ENCODE measurements at regions not wholly inside any gene's neighbourhood (a gene's known extent, or its start where the extent isn't known, plus 50 kb on each side); places are given as distances from the start of the nearest gene placed in this dataset.

DNA sequence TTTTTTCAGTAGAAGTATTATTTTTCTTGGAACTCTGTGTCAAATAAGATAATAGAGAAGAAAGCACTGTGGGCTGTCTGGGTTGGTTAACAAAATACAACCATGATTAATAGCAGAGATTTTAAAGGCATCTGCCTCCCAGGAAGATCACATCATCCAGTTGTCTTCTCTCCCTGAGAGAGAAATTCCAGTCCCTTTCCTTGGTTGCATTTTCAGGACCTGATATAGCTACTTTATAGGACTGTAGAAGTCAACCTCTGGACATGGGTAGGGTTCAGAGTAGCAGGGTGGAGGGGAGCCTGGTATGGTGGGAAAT is 309.9 kb upstream of the IGFBP3 start:
- Histone ChIP-seq H4K20me1 (no peaks in the 10 kb centered on the region), H3K4me3 (no peak overlapping the region), H3K27ac (no peak overlapping the region), H3K4me1 (no peaks in the 10 kb centered on the region), H3K27me3 (no peaks in the 10 kb centered on the region), H3K9me3 (no peaks in the 10 kb centered on the region), H3K36me3 (no peaks in the 10 kb centered on the region), H3K9ac (no peak overlapping the region), H3K4me2 (no peak overlapping the region)
- no peak for TF ChIP-seq Cebpa-rat (IDR thresholded peaks at IDR 0.05)

DNA sequence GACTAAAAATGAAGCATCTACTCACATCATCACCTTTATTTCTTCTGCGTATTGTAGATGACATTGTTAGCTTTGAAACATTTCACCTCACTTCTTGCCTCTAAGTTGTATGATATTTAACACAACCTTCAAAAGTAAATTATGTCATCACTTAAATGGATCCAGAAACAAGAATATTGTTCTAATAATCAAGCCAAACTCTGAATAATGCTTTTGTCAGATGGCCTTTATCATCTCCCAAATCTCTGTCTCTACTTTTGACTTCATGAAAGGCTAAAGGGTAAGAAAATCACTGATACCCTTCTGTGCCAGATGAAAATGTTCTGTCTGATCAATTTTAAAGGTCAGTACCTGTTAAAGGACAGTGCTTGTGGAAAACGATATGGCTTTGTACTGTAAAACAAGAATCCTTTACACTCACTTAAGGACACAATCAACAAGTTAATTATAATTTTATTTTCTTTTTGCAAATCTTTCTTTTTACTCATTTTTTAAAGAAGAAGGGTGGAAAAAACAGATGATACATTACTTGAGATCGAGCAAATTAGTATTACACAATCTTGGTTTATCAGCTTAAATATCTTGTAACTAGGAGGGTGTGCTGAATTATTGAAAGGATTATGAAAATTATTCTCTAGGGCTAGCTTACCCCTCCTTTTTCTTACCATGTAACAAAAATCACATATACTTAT is 309.4 kb upstream of the IGFBP3 start:
- Histone ChIP-seq H3K27ac (no peak overlapping the region), H3K4me1 (no peaks in the 10 kb centered on the region), H3K36me3 (no peaks in the 10 kb centered on the region), H3K27me3 (no peaks in the 10 kb centered on the region), H3K9me3 (no peaks in the 10 kb centered on the region), H3K4me3 (no peak overlapping the region), H3K9ac (no peak overlapping the region), H3K4me2 (no peak overlapping the region), H4K20me1 (no peaks in the 10 kb centered on the region)
- TF ChIP-seq Cebpa-rat (IDR thresholded peaks at IDR 0.05), result no peak

DNA sequence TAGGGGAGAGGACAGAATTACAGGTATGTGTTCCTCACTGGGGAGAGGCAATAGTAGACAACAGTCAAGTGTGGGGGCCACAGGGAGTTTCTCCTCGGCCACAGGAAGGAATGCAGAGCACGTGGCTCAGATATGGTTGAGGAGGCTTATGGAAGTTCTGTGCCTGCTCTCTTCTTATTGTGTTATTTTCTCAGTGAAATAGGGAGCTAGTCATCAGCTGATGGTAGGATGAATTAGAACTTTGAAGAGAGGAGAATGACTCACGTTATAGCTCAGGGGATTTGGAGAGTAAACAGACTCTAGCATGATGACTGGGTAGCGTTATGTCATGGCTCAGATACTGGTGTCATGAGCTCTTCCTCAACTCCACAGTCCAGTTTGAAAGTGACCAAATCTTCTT is 308.3 kb upstream of the IGFBP3 start:
- Histone ChIP-seq H3K4me1 (no peaks in the 10 kb centered on the region), H3K4me2 (no peak overlapping the region), H4K20me1 (no peaks in the 10 kb centered on the region), H3K9me3 (no peaks in the 10 kb centered on the region), H3K27me3 (no peaks in the 10 kb centered on the region), H3K4me3 (no peak overlapping the region), H3K27ac (no peak overlapping the region), H3K36me3 (no peaks in the 10 kb centered on the region), H3K9ac (no peak overlapping the region)
- no peak for TF ChIP-seq Cebpa-rat (IDR thresholded peaks at IDR 0.05)

DNA sequence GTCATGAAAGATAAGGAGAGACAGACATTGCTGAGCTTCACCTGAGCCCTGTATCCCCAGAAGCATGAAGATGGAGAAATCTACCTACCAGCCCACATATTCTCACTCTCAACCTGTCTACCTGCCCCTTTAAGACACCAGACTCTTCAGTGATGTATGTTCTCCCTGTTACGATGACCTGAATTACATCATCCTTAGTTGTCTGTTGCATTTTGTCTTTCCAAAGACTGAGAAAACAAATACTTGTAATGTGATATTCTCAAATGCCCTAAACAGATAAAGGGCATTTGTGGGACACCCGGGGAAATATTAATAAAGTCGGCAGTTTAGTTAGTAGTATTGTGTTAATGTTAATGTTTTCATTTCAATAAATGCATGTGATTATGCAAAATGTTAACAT is 305.8 kb upstream of the IGFBP3 start:
- Histone ChIP-seq H3K4me2 (no peak overlapping the region), H3K9ac (no peak overlapping the region), H3K4me1 (no peaks in the 10 kb centered on the region), H3K4me3 (no peak overlapping the region), H4K20me1 (no peaks in the 10 kb centered on the region), H3K9me3 (no peaks in the 10 kb centered on the region), H3K27me3 (no peaks in the 10 kb centered on the region), H3K36me3 (no peaks in the 10 kb centered on the region), H3K27ac (no peak overlapping the region)
- no peak for TF ChIP-seq Cebpa-rat (IDR thresholded peaks at IDR 0.05)

DNA sequence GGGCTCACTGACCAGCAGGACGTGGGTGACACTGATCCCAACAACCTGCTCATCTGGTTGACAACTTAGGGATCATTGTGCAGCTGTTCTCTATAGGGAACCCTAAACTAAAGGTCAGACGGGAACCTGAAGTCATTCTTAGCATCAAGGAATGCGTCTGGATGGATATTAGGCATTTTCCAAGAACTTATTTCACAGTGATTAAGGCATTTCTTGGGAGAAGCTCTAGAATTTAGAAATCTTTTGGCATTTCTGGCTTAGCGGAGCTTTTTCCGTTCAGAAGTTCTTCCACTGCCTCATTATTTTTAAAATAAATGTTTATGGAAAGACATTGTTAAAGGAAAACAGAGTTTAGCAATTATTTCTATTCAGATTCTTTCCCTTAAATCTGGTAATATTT is 303.3 kb upstream of the IGFBP3 start:
- Histone ChIP-seq H3K4me3 (no peak overlapping the region), H3K4me1 (no peaks in the 10 kb centered on the region), H3K36me3 (no peaks in the 10 kb centered on the region), H3K27ac (no peak overlapping the region), H3K9me3 (no peaks in the 10 kb centered on the region), H4K20me1 (no peaks in the 10 kb centered on the region), H3K4me2 (no peak overlapping the region), H3K9ac (no peak overlapping the region), H3K27me3 (no peaks in the 10 kb centered on the region)
- no peak for TF ChIP-seq Cebpa-rat (IDR thresholded peaks at IDR 0.05)

DNA sequence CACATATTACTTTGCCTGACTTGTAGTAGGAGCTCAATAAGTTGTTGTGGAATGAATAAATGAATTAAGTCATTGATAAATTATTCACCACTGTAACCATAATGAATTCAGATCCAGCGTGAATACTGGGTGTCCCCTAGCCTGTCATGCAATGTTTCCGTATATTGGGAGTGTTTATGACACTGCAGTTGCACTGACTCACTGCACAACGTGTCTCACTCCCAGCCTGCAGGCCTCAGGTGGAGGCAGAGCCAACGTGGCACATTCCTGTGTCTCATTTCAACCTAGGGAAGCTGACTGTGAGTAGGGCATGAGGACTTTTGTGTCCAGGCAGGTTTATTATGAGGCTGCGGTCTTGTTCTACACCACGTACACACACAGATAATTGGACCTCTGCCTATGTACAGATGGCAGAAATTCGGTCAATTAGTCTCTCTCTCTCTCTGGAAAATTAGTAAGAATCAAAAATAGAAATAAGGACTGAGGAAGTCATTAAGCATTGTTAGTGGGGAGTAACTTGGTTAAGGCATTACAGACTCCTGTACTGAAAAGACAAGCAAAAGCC is 299.1 kb upstream of the IGFBP3 start:
- Histone ChIP-seq H3K36me3 (no peaks in the 10 kb centered on the region), H3K4me2 (no peak overlapping the region), H4K20me1 (no peaks in the 10 kb centered on the region), H3K9ac (no peak overlapping the region), H3K27me3 (no peaks in the 10 kb centered on the region), H3K9me3 (no peaks in the 10 kb centered on the region), H3K27ac (no peak overlapping the region), H3K4me3 (no peak overlapping the region), H3K4me1 (no peaks in the 10 kb centered on the region)
- TF ChIP-seq Cebpa-rat (IDR thresholded peaks at IDR 0.05), result no peak

DNA sequence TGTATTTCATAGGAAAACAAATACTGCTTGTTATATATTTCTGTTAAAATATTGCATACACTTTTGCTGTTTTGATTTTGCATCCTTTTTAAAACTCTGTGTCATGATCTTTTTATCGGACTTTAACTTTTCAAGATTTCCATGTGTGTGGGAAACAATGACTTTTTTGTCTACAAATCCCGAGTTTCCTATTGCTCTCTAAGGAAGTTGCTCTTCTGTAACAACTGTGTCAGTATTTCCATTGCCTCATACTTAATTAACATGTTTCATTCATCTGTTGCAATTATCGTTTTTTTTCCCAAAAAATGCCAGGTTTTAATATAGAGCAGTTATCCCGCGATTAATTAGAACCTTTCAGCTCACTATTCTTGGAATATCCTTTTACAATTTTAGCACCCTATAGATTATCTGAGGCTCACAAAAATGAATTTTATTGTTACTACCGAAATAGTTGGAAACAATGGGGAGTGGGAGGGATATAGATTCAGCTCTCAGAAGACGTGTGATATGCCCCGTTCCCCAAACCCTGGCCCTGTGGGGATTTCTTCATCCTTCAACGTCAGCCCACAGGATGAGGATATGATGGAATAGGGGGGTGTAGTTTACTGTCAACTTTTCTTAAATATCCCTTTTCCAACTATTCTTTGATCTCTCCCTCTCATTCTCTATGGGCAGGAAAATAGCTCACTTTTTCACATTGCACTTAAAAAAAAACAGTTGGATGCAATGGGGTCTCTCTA is 297.6 kb upstream of the IGFBP3 start:
- H3K27me3 ChIP-seq, result no peaks in the 10 kb centered on the region
- no peaks in the 10 kb centered on the region for H3K4me1 ChIP-seq
- no peaks in the 10 kb centered on the region for H3K36me3 ChIP-seq
- no peaks in the 10 kb centered on the region for H3K9me3 ChIP-seq
- no peak overlapping the region for H3K4me3 ChIP-seq
- no peak for TF ChIP-seq Cebpa-rat (IDR thresholded peaks at IDR 0.05)
- H4K20me1 ChIP-seq, result no peaks in the 10 kb centered on the region
- no peak overlapping the region for H3K4me2 ChIP-seq
- H3K27ac ChIP-seq, result no peak overlapping the region
- no peak overlapping the region for H3K9ac ChIP-seq

DNA sequence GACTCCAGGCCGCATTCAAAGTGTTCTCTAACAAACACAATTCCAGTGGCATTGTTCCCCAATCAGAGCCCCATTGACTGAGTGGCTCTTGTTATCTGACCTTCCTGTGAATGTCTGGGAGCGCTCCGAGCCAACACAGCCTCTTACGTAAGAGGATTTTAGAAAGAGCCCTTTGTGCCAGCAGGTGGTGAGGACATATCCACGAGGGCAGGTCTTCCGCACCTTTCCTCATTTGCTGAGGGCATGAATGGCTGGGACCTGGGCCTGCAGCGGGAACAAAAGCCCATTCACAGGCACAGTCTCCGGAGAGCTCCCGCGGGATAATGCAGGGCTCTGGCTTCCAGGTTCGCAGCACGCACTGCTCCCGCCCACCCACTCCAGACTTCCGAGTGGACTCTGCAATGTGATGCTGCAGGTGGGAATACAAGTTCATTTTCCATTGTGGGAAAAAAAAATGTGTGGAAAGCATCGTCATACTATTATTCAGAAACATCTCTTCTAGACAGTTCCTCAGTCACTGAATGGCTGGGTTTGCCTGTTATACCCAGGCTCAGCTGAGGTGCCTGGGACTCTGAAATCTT is 295.0 kb upstream of the IGFBP3 start:
- Histone ChIP-seq H3K27me3 (no peaks in the 10 kb centered on the region), H3K4me1 (no peaks in the 10 kb centered on the region), H3K4me3 (no peak overlapping the region)

DNA sequence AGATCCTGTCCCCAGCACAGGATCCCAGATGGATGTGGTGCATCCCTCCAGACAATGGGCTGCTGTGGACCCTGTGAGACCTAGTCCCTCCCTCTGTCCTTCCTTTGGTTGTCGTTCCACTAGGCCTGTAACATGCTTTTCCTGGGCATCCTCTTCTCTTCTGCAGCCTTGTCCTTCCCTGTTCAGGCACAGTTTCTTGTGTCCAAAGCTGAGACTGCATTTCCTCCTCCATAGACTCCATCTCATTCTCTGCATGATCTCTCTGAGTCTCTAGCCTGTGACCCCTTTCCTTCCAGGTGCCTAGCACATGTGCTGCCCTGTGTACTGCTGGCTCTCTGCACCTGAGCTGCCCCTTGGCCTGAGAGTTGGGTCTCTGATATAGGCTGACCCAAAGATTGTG is 293.5 kb upstream of the IGFBP3 start:
- no peaks in the 10 kb centered on the region for H3K9me3 ChIP-seq
- H3K4me2 ChIP-seq, result no peak overlapping the region
- H3K4me1 ChIP-seq, result no peaks in the 10 kb centered on the region
- H3K27ac ChIP-seq, result no peak overlapping the region
- no peak for TF ChIP-seq Cebpa-rat (IDR thresholded peaks at IDR 0.05)
- no peak overlapping the region for H3K4me3 ChIP-seq
- H3K9ac ChIP-seq, result no peak overlapping the region
- no peaks in the 10 kb centered on the region for H3K36me3 ChIP-seq
- no peaks in the 10 kb centered on the region for H3K27me3 ChIP-seq
- no peaks in the 10 kb centered on the region for H4K20me1 ChIP-seq

More for the DNA sequence above, 295.0 kb upstream of the IGFBP3 start:
- H3K36me3 ChIP-seq, result no peaks in the 10 kb centered on the region
- no peaks in the 10 kb centered on the region for H3K9me3 ChIP-seq
- H4K20me1 ChIP-seq, result no peaks in the 10 kb centered on the region
- H3K4me2 ChIP-seq, result no peak overlapping the region
- TF ChIP-seq Cebpa-rat (IDR thresholded peaks at IDR 0.05), result no peak
- H3K9ac ChIP-seq, result no peak overlapping the region
- H3K27ac ChIP-seq, result no peak overlapping the region

DNA sequence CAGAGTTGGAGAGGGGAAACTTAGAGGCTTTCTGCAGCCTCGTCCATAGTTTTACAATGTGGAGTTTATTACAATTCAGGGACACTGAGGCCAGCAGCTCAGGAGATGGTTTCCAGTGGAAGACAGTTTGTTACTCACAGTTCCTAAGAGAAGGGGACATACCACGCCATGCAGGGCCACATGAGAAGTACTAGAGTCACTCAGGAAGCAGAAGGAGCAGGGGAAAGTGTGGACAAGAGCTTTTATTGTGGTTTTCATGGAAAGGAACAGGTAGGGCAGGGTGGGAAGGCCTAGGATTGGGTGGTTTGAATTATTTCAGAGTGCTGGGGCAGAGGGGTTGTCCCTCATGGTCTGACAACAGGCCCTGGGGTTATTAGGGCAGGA is 292.1 kb upstream of the IGFBP3 start:
- H3K9ac ChIP-seq, result no peak overlapping the region
- no peak overlapping the region for H3K4me3 ChIP-seq
- no peak for TF ChIP-seq Cebpa-rat (IDR thresholded peaks at IDR 0.05)
- H3K36me3 ChIP-seq, result no peaks in the 10 kb centered on the region
- H3K4me1 ChIP-seq, result no peaks in the 10 kb centered on the region
- no peak overlapping the region for H3K27ac ChIP-seq
- no peaks in the 10 kb centered on the region for H3K9me3 ChIP-seq
- H3K4me2 ChIP-seq, result no peak overlapping the region
- no peaks in the 10 kb centered on the region for H3K27me3 ChIP-seq
- no peaks in the 10 kb centered on the region for H4K20me1 ChIP-seq
